ENCODE measurements at regions not wholly inside any gene's neighbourhood (a gene's known extent, or its start where the extent isn't known, plus 50 kb on each side); places are given as distances from the start of the nearest gene placed in this dataset.
"Not testable (repeated sequence)": the region's sequence is repeated elsewhere in the genome, so short reads cannot be mapped to it uniquely, and the experiment has no call there.

DNA sequence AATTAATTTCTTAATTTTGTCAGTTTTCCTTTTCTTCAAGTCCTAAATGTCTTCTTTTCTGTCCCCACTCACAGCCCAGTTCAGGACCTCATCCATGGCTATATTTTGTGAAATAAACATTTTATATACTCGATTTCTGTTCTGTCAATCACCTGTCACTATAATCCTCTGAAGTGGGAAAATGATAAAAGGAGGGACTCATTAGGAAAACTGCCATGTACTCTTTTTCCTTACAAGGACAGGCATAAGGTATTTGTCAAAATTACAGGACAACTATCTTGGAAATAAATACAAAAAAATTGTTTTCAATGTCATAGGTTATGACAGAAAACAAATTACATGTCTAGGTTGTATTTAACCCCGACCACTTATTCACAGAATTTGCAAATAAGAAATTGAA, 240.1 kb upstream of the CBLB start:
- Histone ChIP-seq H3K4me2 (ENCODE audit: low read length) (no peak overlapping the region), H3K4me3 (ENCODE audit: low read depth, low read length) (no peak overlapping the region), H3K27me3 (ENCODE audit: control insufficient read depth, insufficient read depth, low read length) (no peaks in the 10 kb centered on the region), H3K79me2 (no peaks in the 10 kb centered on the region), H3K4me1 (no peaks in the 10 kb centered on the region), H3K9me3 (ENCODE audit: control insufficient read depth, low read length) (no peaks in the 10 kb centered on the region), H3K9ac (no peak overlapping the region), H2AFZ (no peak overlapping the region), H3K27ac (no peak overlapping the region), H3K36me3 (ENCODE audit: control insufficient read depth, insufficient read depth, low read length) (no peaks in the 10 kb centered on the region)
- TF ChIP-seq, protein P1, sequence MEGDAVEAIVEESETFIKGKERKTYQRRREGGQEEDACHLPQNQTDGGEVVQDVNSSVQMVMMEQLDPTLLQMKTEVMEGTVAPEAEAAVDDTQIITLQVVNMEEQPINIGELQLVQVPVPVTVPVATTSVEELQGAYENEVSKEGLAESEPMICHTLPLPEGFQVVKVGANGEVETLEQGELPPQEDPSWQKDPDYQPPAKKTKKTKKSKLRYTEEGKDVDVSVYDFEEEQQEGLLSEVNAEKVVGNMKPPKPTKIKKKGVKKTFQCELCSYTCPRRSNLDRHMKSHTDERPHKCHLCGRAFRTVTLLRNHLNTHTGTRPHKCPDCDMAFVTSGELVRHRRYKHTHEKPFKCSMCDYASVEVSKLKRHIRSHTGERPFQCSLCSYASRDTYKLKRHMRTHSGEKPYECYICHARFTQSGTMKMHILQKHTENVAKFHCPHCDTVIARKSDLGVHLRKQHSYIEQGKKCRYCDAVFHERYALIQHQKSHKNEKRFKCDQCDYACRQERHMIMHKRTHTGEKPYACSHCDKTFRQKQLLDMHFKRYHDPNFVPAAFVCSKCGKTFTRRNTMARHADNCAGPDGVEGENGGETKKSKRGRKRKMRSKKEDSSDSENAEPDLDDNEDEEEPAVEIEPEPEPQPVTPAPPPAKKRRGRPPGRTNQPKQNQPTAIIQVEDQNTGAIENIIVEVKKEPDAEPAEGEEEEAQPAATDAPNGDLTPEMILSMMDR (IDR thresholded peaks at IDR 0.05), result no peak

GRCh38 chr3:106112561-106112960, 243.7 kb upstream of the CBLB start:
- not testable (repeated sequence) for H3K4me1 ChIP-seq; H3K79me2 ChIP-seq; H3K9me3 ChIP-seq (ENCODE audit: control insufficient read depth, low read length); H3K4me3 ChIP-seq (ENCODE audit: low read depth, low read length); H3K9ac ChIP-seq; H3K27ac ChIP-seq; H2AFZ ChIP-seq; H3K27me3 ChIP-seq (ENCODE audit: control insufficient read depth, insufficient read depth, low read length); H3K36me3 ChIP-seq (ENCODE audit: control insufficient read depth, insufficient read depth, low read length); H3K4me2 ChIP-seq (ENCODE audit: low read length)

DNA sequence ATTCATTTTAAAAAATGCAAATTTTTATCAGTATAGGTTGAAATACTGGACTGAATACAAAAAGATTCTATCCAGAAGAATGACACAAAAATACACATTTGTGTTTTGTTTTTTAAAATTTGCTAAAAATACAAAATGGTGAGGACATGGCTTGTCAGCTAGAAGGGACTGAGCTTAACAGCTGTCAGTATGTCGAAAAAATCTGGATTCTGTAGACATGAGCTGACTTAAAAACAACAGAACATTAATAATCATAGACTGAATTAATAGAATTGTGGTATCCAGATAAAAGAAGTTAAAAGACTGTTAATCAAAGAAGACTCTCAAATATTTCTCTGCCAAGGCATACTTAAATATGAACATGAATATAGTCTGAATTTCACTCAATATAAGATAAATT, 244.9 kb upstream of the CBLB start:
- Histone ChIP-seq H3K9me3 (ENCODE audit: control insufficient read depth, low read length) (no peaks in the 10 kb centered on the region), H3K79me2 (no peaks in the 10 kb centered on the region), H3K36me3 (ENCODE audit: control insufficient read depth, insufficient read depth, low read length) (no peaks in the 10 kb centered on the region), H3K4me3 (ENCODE audit: low read depth, low read length) (no peak overlapping the region), H2AFZ (no peak overlapping the region), H3K27me3 (ENCODE audit: control insufficient read depth, insufficient read depth, low read length) (no peaks in the 10 kb centered on the region), H3K4me2 (ENCODE audit: low read length) (no peak overlapping the region), H3K27ac (no peak overlapping the region), H3K4me1 (no peaks in the 10 kb centered on the region), H3K9ac (no peak overlapping the region)
- TF ChIP-seq, protein P1 (IDR thresholded peaks at IDR 0.05), result no peak

DNA sequence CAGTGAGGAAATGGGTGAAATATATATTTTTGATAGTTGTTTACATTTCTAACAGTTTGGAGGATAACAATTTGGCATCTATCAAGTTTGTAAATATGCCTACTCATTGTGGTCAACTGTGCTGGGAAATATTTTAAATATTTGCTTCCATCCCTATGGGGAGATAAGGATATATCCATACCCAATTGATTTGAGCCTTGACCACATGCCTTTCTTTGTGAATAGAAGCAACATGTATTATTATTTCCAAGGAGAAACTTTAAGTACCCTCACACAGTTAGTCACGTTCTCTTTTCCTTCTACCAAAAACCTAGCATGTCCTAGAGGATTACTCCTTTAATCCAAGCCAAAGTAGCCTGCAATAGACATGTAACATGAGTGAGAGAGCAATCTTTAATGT, 245.4 kb upstream of the CBLB start:
- no peak overlapping the region for H3K4me3 ChIP-seq (ENCODE audit: low read depth, low read length)
- H3K4me1 ChIP-seq, result no peaks in the 10 kb centered on the region
- TF ChIP-seq, protein P1 (IDR thresholded peaks at IDR 0.05), result no peak
- no peaks in the 10 kb centered on the region for H3K9me3 ChIP-seq (ENCODE audit: control insufficient read depth, low read length)
- no peak overlapping the region for H3K4me2 ChIP-seq (ENCODE audit: low read length)
- no peak overlapping the region for H3K27ac ChIP-seq
- no peaks in the 10 kb centered on the region for H3K36me3 ChIP-seq (ENCODE audit: control insufficient read depth, insufficient read depth, low read length)
- no peaks in the 10 kb centered on the region for H3K79me2 ChIP-seq
- no peak overlapping the region for H2AFZ ChIP-seq
- H3K27me3 ChIP-seq (ENCODE audit: control insufficient read depth, insufficient read depth, low read length), result no peaks in the 10 kb centered on the region
- no peak overlapping the region for H3K9ac ChIP-seq

DNA sequence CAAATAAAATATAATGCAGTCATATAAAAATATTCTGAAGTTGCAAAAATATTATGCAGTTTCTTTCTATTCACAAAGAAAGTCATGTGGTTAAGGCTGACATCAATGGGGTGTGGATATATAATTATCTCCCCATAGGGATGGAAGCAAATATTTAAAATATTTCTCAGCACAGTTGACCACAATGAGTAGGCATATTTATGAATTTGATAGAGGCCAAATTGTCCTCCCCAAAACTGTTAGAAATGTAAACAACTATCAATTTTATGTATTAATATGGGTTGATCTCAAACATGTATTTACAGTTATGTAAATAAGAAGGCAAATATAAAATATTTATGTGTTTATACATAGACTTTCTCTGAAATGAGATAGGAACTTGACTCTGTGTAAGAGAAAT, 246.0 kb upstream of the CBLB start:
- Histone ChIP-seq H3K36me3 (ENCODE audit: control insufficient read depth, insufficient read depth, low read length) (no peaks in the 10 kb centered on the region), H3K9me3 (ENCODE audit: control insufficient read depth, low read length) (no peaks in the 10 kb centered on the region), H3K27ac (no peak overlapping the region), H3K9ac (no peak overlapping the region), H3K4me3 (ENCODE audit: low read depth, low read length) (no peak overlapping the region), H3K79me2 (no peaks in the 10 kb centered on the region), H3K4me1 (no peaks in the 10 kb centered on the region), H3K27me3 (ENCODE audit: control insufficient read depth, insufficient read depth, low read length) (no peaks in the 10 kb centered on the region), H2AFZ (no peak overlapping the region), H3K4me2 (ENCODE audit: low read length) (no peak overlapping the region)
- TF ChIP-seq, protein P1 (IDR thresholded peaks at IDR 0.05), result no peak

All from parathyroid adenoma (tissue), 2 donors.